ENCODE measurements at regions not wholly inside any gene's neighbourhood (a gene's known extent, or its start where the extent isn't known, plus 50 kb on each side); places are given as distances from the start of the nearest gene placed in this dataset.
A peak's percentile ranks its signal among the peaks of the same experiment; 100 is the strongest.
"Not testable (repeated sequence)": the region's sequence is repeated elsewhere in the genome, so short reads cannot be mapped to it uniquely, and the experiment has no call there.

- H3K36me3 ChIP-seq; H3K27ac ChIP-seq; H3K4me3 ChIP-seq; H3K9me3 ChIP-seq; H3K27me3 ChIP-seq; DNase-seq; intact Hi-C loops (cut with DNase I); H3K4me1 ChIP-seq: not testable (repeated sequence)
- WGBS, 2 donors = 93 to 95% methylated on average over 3 of the region's 3 CpGs
Measured at GRCh38 chrX:132302687-132303086, 83.4 kb upstream of the RAP2C start.

GRCh38 chrX:132294776-132295495 lies 75.7 kb upstream of the RAP2C start:
- intact Hi-C loops (cut with DNase I) = loop anchor here (5.0 kb wide), 2 partner anchors 322 to 337 kb away; no protein-coding TSS in a partner anchor
- WGBS, 2 donors = 87 to 93% methylated on average over 2 of the region's 2 CpGs

DNA sequence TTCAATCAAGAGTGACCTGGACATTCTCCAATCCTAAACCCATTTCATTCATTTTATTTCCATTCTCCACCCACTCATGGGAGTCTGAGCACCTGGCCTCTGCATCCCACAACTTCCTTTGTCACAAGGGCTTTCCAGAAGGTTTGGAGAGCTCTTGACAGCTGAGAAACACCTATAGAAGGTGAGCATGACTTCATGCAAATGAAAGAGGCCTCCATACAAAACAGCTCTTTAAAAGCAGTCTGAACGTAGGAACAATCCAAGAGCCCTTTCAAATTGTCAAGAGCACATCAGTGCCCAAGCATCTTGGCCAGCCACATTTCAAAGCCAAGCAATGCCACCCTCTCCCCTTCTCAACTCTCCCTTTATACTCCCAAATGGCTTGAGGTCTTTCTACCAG lies 74.9 kb upstream of the RAP2C start:
- H3K27me3 ChIP-seq = no peaks in the 10 kb centered on the region
- no peak overlapping the region for H3K4me3 ChIP-seq
- no peak overlapping the region for H3K27ac ChIP-seq
- no peaks in the 10 kb centered on the region for H3K36me3 ChIP-seq
- intact Hi-C loops (cut with DNase I) = loop anchor here (5.0 kb wide), 2 partner anchors 323 to 338 kb away; no protein-coding TSS in a partner anchor
- 89 to 92% methylated on average over 1 of the region's 1 CpG for WGBS, 2 donors
- no peaks in the 10 kb centered on the region for H3K9me3 ChIP-seq
- DNase-seq = no peak
- no peaks in the 10 kb centered on the region for H3K4me1 ChIP-seq
- TF ChIP-seq POLR2A (IDR thresholded peaks at IDR 0.05) = no peak
- no peak for TF ChIP-seq EP300 (IDR thresholded peaks at IDR 0.05)
- no peak for TF ChIP-seq POLR2AphosphoS5 (IDR thresholded peaks at IDR 0.05)
- no peak for TF ChIP-seq CTCF (IDR thresholded peaks at IDR 0.05)

More at GRCh38 chrX:132294776-132295495, 75.7 kb upstream of the RAP2C start:
- Histone ChIP-seq H3K9me3 (no peaks in the 10 kb centered on the region), H3K36me3 (no peaks in the 10 kb centered on the region), H3K27me3 (no peaks in the 10 kb centered on the region), H3K4me1 (no peaks in the 10 kb centered on the region), H3K4me3 (no peak overlapping the region), H3K27ac (no peak overlapping the region)
- no peak for TF ChIP-seq POLR2AphosphoS5 (IDR thresholded peaks at IDR 0.05)
- no peak for TF ChIP-seq POLR2A (IDR thresholded peaks at IDR 0.05)
- no peak for TF ChIP-seq EP300 (IDR thresholded peaks at IDR 0.05)
- TF ChIP-seq CTCF (IDR thresholded peaks at IDR 0.05) = no peak
- no peak for DNase-seq

DNA sequence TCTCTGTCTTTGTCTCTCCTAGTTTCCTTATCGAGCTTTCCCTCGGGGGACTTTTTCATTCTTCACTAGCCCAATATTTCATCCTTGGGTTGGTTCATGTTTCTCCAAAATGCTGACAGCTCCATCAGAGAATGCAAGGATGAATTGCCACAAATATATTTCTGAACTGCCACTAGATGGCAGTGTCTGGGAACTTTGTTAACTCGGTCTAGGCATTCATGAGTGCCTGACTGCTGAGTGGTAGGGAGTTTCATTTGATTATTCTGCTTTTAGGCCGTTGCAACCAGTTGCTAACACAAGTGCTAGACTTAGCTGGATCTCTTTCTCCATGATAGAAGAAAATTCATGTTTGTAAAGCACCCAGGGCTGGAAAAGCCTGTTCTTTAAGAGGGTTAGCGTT lies 73.5 kb upstream of the RAP2C start:
- Histone ChIP-seq H3K4me1 (no peaks in the 10 kb centered on the region), H3K36me3 (no peaks in the 10 kb centered on the region), H3K4me3 (no peak overlapping the region), H3K27ac (no peak overlapping the region), H3K27me3 (no peaks in the 10 kb centered on the region), H3K9me3 (no peaks in the 10 kb centered on the region)
- TF ChIP-seq POLR2AphosphoS5 (IDR thresholded peaks at IDR 0.05) (no peak), POLR2A (IDR thresholded peaks at IDR 0.05) (no peak), CTCF (IDR thresholded peaks at IDR 0.05) (peak in 3 of 4 experiments; percentile 29 to 44 (median 39))
- intact Hi-C loops (cut with DNase I) = loop anchor here (5.0 kb wide), 2 partner anchors 325 to 340 kb away; no protein-coding TSS in a partner anchor
- DNase-seq = no peak
- 11 to 16% methylated on average over 5 of the region's 5 CpGs for WGBS, 2 donors

- Histone ChIP-seq H3K27me3 (no peaks in the 10 kb centered on the region), H3K27ac (no peak overlapping the region), H3K4me1 (no peaks in the 10 kb centered on the region), H3K4me3 (no peak overlapping the region), H3K9me3 (no peaks in the 10 kb centered on the region), H3K36me3 (no peaks in the 10 kb centered on the region)
- TF ChIP-seq POLR2AphosphoS5 (IDR thresholded peaks at IDR 0.05) = no peak
- TF ChIP-seq CTCF (IDR thresholded peaks at IDR 0.05) = no peak
- TF ChIP-seq POLR2A (IDR thresholded peaks at IDR 0.05) = no peak
- TF ChIP-seq EP300 (IDR thresholded peaks at IDR 0.05) = no peak
- 48 to 88% methylated on average over 2 of the region's 2 CpGs for WGBS, 2 donors
- DNase-seq = no peak
- intact Hi-C loops (cut with DNase I) = no loop called here
Measured at GRCh38 chrX:132277953-132278614, 58.8 kb upstream of the RAP2C start.
